ENCODE measurements at regions not wholly inside any gene's neighbourhood (a gene's known extent, or its start where the extent isn't known, plus 50 kb on each side); places are given as distances from the start of the nearest gene placed in this dataset.
A peak's percentile ranks its signal among the peaks of the same experiment; 100 is the strongest.

DNA sequence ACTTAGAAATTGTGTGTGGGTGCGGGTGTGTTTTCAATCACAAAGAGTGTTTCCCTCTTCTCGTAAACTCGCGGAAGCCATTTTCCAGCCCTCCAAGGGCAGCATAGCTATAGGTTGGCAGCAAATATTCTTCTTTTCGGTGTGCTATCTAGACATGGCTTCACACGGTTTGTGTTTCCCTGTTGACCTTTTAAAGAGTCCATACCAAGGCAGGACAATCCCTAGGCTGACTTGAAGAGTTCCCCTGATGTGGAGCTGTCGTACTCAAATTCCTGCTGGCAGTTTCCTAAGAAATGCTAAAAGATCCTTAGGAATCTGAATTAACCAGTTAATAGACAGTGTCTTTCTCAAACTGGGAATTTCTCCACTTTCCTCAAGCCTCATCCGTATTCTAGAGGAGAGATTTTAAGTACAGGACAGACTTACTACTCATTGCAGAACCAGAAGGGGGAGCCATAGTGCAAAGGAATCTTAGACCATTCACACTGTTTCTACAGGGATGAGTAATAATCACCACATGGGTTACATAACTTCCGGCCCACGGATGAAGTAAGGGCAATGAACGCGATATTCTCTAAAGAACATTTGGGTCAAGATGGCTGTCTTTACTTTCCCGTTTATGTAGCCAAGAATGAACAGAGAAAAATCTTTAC lies 288.6 kb upstream of the ELAC2 start:
- intact Hi-C loops (cut with DNase I, micrococcal nuclease), result no loop called here
- H3K9me3 ChIP-seq, result no peaks in the 10 kb centered on the region
- DNase-seq, result peak in 1 of 3 donors; percentile 54
- H3K36me3 ChIP-seq (ENCODE audit: low read depth), result no peaks in the 10 kb centered on the region
- no peaks in the 10 kb centered on the region for H3K4me1 ChIP-seq (ENCODE audit: low read depth)
- ATAC-seq, result peak; percentile 65
- no peak overlapping the region for H3K4me3 ChIP-seq
- TF ChIP-seq, protein P1, sequence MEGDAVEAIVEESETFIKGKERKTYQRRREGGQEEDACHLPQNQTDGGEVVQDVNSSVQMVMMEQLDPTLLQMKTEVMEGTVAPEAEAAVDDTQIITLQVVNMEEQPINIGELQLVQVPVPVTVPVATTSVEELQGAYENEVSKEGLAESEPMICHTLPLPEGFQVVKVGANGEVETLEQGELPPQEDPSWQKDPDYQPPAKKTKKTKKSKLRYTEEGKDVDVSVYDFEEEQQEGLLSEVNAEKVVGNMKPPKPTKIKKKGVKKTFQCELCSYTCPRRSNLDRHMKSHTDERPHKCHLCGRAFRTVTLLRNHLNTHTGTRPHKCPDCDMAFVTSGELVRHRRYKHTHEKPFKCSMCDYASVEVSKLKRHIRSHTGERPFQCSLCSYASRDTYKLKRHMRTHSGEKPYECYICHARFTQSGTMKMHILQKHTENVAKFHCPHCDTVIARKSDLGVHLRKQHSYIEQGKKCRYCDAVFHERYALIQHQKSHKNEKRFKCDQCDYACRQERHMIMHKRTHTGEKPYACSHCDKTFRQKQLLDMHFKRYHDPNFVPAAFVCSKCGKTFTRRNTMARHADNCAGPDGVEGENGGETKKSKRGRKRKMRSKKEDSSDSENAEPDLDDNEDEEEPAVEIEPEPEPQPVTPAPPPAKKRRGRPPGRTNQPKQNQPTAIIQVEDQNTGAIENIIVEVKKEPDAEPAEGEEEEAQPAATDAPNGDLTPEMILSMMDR (IDR thresholded peaks at IDR 0.05), result no peak

- ATAC-seq (no peak), DNase-seq (no peak)
- Histone ChIP-seq H3K36me3 (ENCODE audit: low read depth) (no peaks in the 10 kb centered on the region), H3K4me1 (ENCODE audit: low read depth) (peaks cover 3% of the 10 kb centered on the region), H3K9me3 (no peaks in the 10 kb centered on the region), H3K4me3 (no peak overlapping the region)
- intact Hi-C loops (cut with DNase I, micrococcal nuclease), result no loop called here
- TF ChIP-seq, protein P1 (IDR thresholded peaks at IDR 0.05), result no peak
These were observed 285.2 kb upstream of the ELAC2 start for GRCh38 chr17:13302983-13303382.

DNA sequence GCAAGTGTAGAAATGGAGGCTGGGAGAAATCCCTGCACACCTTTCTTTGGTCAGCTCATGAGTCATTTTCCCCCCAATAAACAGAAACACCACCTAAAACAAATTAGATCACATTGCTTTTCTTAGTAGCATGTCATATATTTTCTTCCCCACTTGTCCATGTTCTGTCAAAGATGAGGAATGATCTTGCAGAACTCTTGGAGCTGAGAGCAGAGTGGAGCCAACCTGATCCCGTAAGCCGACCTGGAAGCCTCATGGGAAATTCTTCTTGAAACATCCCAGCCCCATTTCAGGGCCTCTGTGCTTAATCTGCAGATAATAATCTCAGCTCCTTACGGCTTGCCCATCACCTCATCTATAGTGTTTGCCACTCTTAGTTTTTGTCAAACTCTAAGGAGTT lies 284.6 kb upstream of the ELAC2 start:
- intact Hi-C loops (cut with DNase I, micrococcal nuclease), result no loop called here
- Histone ChIP-seq H3K4me1 (ENCODE audit: low read depth) (peaks cover 9% of the 10 kb centered on the region), H3K9me3 (no peaks in the 10 kb centered on the region), H3K36me3 (ENCODE audit: low read depth) (no peaks in the 10 kb centered on the region), H3K4me3 (no peak overlapping the region)
- TF ChIP-seq, protein P1 (IDR thresholded peaks at IDR 0.05), result no peak
- no peak for DNase-seq
- no peak for ATAC-seq

DNA sequence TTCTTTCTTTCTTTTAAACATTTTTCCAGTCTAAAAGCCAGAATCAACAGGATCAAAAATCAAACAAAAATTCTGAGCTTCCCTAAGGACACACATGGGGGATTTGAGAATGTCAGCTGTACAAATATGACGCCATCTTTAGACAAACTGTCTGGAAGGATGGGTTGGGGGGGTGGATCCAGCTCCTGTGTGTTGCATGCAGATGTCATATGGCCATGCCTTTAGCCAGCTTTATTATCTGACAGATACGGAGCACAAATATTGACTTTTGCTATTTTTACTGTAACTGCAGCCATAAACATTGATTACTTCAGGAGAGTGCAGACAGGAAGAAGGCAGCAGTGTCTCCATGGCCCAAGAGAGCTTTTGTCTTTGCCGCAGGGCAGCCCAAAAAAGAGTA lies 279.4 kb upstream of the ELAC2 start:
- Histone ChIP-seq H3K36me3 (ENCODE audit: low read depth) (no peaks in the 10 kb centered on the region), H3K4me3 (no peak overlapping the region), H3K9me3 (no peaks in the 10 kb centered on the region), H3K4me1 (ENCODE audit: low read depth) (peaks cover 12% of the 10 kb centered on the region)
- peak; percentile 98 for ATAC-seq
- DNase-seq, result peak in 2 of 3 donors; percentile 32 to 76
- TF ChIP-seq, protein P1 (IDR thresholded peaks at IDR 0.05), result no peak
- intact Hi-C loops (cut with DNase I, micrococcal nuclease), result no loop called here

DNA sequence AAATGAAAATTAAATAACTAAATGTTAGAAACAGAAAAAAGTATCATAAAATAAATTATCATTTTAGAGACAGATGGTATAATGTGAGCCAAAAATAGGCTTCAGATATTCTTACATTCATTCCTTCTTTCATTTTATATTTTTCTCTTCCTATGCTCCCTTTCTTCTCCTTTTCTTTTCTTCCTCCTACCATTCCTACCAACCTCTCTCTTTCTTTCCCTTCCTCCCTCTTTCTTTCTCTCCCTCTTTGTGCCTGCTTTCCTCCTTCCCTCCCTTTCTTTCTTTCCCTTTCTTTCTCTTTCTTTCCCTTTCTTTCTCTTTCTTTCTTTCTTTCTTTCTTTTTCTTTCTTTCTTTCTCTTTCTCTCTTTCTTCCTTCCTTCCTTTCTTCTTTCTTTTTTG lies 275.6 kb upstream of the ELAC2 start:
- H3K9me3 ChIP-seq, result no peaks in the 10 kb centered on the region
- TF ChIP-seq, protein P1 (IDR thresholded peaks at IDR 0.05), result no peak
- intact Hi-C loops (cut with DNase I, micrococcal nuclease), result no loop called here
- peaks cover 12% of the 10 kb centered on the region for H3K4me1 ChIP-seq (ENCODE audit: low read depth)
- DNase-seq (no peak), ATAC-seq (no peak)
- H3K36me3 ChIP-seq (ENCODE audit: low read depth), result no peaks in the 10 kb centered on the region
- H3K4me3 ChIP-seq, result no peak overlapping the region

- intact Hi-C loops (cut with DNase I, micrococcal nuclease), result no loop called here
- DNase-seq (no peak), ATAC-seq (no peak)
- H3K36me3 ChIP-seq (ENCODE audit: low read depth), result no peaks in the 10 kb centered on the region
- H3K4me3 ChIP-seq, result no peak overlapping the region
- H3K4me1 ChIP-seq (ENCODE audit: low read depth), result peaks cover 2% of the 10 kb centered on the region
- H3K9me3 ChIP-seq, result no peaks in the 10 kb centered on the region
- TF ChIP-seq, protein P1 (IDR thresholded peaks at IDR 0.05), result no peak
These were observed 274.5 kb upstream of the ELAC2 start for GRCh38 chr17:13292291-13292690.
